GM21786 (cell line): ENCODE measurements at regions not wholly inside any gene's neighbourhood (a gene's known extent, or its start where the extent isn't known, plus 50 kb on each side); places are given as distances from the start of the nearest gene placed in this dataset.
"Not testable (repeated sequence)": the region's sequence is repeated elsewhere in the genome, so short reads cannot be mapped to it uniquely, and the experiment has no call there.

Source experiments
- ATAC-seq: cut with Tn5 transposase; IDR thresholded peaks from one replicate; pipeline ENCODE4 v1.9.1; 2021; ENCODE audit not compliant: unreplicated experiment

GRCh38 chr11:11220786-11221185 lies 132.3 kb downstream of the CSNK2A3 start:
- no peak for ATAC-seq

GRCh38 chr11:11218629-11218986 lies 134.4 kb downstream of the CSNK2A3 start:
- ATAC-seq: no peak

DNA sequence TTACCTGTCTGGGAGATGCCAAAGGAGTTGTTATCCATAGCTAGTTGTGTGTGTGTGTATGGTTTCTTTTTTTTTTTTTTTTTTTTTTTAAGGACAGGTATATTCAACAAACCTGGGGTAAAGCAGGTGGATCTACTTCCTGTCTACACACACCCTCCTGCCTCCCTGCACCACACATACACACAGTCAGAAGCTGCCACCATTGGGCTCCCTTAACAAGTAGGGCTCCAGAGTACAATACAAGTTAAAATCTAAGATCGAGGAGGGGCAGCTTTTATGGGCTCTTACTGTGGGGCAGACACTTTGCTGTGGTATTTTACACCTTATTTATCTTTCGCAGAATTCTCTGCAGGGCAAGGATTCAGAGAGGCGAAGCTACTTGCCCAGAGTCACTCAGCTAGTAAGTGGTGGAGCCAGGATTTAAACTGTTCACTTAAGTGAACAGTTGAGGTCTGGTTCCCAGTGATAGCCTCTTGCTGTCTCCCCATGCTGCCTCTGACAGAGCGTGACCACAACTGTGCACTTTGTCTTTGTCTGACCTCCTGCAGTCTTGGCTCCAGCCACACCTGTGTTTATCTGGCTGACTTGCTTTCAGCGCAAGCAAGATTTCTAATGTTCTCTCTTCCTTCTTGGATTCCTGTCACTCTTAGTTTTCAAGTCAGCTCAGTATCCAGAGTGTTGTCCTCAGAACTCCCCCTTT lies 135.0 kb downstream of the CSNK2A3 start:
- ATAC-seq: no peak

DNA sequence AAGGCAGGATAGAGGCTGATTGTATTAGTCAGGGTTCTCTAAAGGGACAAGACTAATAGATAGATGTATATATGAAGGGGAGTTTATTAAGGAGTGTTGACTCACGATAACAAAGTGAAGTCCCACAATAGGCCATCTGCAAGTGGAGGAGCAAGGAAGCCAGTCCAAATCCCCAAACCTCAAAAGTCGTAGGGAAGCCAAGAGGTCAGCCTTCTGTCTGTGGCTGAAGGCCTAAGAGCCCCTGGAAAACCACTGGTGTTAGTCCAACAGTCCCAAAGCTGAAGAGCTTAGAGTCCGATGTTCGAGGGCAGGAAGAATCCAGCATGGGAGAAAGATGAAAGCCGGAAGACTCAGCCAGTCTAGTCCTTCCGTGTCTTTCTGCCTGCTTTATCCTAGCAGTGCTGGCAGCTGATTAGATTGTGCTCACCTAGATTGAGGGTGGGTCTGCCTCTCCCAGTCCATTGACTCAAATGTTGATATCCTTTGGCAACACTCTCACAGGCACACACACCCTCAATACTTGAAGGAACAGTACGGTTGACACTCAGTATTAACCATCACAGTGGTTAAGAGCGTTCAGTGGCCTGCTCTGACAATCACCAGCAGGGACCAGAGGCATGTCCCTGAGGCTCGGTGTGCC lies 135.6 kb downstream of the CSNK2A3 start:
- no peak for ATAC-seq

- ATAC-seq: no peak
Measured at GRCh38 chr11:11215944-11216343, 137.1 kb downstream of the CSNK2A3 start.

DNA sequence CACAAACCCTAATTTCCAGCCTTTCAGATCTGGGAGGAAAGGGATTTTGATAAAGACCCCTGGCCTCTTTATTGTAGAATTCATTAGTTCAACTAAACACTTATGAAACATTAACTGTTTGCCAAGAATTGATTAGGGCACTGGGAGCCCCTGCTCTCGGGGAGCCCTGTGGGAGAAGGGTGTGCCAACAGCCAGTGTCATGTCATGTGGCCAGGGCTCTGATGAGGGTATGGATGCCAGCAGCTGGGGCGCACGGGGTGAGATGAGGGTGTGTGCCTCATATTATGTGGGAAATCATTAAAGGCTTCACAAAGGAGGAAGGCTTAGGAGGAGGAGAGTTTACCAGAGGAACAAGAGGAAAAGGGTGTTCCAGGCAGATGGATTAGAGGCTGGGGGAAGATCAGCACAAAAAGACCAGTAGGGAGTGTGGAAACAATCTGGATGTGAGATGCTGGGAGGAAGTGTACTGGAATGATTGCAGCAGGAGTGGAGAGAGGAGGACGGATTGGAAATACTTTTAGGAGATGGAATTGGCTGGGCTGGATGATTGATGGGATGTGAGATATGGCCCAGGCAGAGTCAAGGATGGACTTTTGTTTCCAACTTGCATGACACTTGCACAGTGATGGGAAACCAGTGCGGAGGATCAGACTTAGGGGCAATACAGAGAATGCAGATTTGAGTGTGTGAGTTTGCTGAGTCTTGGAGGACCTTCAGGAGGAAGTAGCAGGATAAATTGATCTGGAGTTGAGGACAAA lies 137.8 kb downstream of the CSNK2A3 start:
- no peak for ATAC-seq

- ATAC-seq: no peak
Measured at GRCh38 chr11:11213117-11213516, 139.9 kb downstream of the CSNK2A3 start.

DNA sequence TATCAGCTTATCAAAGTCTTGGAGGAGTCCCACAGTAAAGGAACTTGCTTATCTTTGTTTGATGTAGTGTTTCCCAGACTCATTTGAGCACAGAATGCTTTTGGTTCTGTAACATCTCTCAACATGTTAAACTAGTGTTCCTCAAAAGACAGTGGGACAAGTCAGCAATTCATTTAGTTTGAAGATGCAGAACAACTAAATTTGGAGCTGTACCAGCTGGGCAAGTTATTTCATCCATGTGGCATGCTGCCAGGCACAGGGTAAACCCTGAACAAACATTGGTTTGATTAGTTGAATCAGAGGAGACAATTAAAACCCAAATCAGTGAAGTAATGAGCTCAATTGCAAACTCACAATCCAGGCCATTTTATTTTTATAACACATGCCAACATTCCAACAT lies 141.2 kb downstream of the CSNK2A3 start:
- no peak for ATAC-seq

- ATAC-seq: no peak
Measured at GRCh38 chr11:11211186-11211585, 141.9 kb downstream of the CSNK2A3 start.

DNA sequence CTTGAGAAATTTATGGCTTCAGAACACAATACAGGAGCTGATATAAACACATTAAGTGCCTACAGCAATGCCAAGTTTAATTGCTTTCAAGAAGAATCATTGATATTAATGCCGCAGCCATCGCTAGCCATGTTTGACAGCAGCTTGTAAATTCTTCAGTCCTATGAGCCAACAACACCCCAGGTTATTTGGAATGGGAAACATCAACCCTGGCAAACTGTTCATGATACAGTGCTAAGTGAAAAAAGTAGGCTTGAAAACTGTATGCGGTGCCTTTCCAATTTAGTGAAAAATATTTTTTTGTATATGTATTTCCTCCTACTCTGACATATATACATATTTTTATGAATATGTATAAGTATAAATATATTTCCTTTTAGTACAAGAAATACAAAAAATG lies 142.6 kb downstream of the CSNK2A3 start:
- no peak for ATAC-seq

- ATAC-seq: no peak
Measured at GRCh38 chr11:11209967-11210366, 143.1 kb downstream of the CSNK2A3 start.

- ATAC-seq: no peak
Measured at GRCh38 chr11:11208994-11209393, 144.1 kb downstream of the CSNK2A3 start.

DNA sequence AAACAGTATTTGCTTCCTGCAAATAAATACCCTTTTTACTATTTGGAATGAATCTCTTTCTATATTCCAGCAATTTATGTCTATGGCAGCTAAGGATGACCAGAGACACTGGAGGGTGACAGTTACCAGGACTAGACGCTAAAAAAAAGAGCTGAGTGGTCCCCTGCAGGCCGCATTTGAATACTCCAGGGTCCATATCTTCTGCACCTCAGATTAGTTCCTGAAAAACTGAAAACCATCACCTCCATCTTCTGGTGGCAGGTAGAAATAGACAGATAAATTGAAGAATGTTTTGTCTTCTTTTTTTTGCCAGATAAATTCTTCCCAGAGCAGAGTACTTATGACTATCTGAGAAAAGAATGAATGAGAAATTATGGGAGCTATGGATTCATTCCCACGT lies 145.6 kb downstream of the CSNK2A3 start:
- ATAC-seq: no peak

GRCh38 chr11:11206484-11206883 lies 146.6 kb downstream of the CSNK2A3 start:
- ATAC-seq: no peak

GRCh38 chr11:11202885-11203284 lies 150.2 kb downstream of the CSNK2A3 start:
- ATAC-seq: no peak

DNA sequence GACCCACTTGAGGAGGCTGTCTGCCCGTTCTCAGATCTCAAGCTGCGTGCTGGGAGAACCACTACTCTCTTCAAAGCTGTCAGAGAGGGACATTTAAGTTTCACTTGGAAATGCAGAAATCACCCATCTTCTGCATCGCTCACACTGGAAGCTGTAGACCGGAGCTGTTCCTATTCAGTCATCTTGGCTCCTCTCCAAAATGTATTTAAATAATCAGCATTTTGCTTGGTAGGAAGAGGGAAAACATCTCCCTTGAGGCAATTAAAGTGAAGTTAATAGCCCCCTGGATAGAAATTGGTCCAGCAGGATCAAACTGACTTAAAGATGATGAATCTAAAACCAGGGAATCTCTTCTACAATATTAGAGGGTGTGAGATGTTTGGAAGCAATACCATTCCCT lies 151.7 kb downstream of the CSNK2A3 start:
- not testable (repeated sequence) for ATAC-seq

DNA sequence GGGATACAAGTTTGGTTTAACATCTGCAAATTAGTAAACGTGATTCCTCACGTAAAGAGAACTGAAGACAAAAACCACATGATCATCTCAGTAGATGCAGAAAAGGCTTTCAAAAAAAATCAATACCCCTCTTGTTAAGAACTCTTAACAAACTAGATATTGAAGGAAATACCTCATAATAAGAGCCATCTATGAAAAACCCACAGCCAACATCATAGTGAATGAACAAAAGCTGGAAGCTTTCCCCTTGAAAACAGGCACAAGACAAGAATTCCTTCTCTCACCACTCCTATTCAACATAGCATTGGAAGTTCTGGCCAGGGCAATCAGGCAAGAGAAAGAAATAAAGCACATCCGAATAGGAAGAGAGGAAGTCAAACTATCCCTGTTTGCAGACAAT lies 160.5 kb downstream of the CSNK2A3 start:
- no peak for ATAC-seq

- ATAC-seq: no peak
Measured at GRCh38 chr11:11189506-11189905, 163.5 kb downstream of the CSNK2A3 start.

DNA sequence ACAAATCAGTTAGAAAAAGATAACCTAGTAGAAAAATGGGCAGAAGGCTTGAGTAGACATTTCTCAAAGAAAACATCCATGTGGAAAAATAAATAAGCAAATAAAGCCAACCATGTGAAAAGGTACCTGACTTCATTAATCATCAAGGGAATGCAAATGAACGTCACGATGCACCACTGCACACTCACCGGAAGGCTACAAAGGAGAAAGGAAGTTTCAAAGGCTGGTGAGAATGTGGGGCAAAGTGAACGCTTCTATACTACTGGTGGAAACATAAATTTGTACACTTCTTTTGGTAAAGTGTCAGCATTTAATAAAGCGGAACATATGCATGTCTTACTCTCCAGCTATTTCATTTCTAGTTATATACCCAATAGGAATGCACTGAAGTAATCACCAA lies 166.8 kb downstream of the CSNK2A3 start:
- no peak for ATAC-seq

DNA sequence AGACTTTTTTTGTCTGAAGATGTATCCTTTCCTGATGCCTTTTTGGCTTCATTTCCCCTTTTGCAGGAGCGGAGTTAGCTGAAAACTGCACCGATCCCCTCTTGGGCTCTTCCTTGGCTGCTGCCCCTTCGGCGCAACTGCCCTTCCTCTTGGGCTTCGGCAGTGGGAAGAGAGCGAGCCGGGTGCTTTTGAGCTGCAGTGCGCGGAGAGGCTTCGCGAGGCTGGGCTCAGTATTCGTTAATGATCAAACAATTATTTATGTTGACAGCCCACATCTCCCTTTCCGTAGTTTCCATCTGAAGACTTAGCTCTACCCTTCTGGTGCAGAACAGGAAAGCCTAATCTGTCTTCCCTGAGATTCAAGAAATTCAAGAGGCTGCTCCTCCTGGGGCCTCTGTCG lies 170.8 kb downstream of the CSNK2A3 start:
- no peak for ATAC-seq

DNA sequence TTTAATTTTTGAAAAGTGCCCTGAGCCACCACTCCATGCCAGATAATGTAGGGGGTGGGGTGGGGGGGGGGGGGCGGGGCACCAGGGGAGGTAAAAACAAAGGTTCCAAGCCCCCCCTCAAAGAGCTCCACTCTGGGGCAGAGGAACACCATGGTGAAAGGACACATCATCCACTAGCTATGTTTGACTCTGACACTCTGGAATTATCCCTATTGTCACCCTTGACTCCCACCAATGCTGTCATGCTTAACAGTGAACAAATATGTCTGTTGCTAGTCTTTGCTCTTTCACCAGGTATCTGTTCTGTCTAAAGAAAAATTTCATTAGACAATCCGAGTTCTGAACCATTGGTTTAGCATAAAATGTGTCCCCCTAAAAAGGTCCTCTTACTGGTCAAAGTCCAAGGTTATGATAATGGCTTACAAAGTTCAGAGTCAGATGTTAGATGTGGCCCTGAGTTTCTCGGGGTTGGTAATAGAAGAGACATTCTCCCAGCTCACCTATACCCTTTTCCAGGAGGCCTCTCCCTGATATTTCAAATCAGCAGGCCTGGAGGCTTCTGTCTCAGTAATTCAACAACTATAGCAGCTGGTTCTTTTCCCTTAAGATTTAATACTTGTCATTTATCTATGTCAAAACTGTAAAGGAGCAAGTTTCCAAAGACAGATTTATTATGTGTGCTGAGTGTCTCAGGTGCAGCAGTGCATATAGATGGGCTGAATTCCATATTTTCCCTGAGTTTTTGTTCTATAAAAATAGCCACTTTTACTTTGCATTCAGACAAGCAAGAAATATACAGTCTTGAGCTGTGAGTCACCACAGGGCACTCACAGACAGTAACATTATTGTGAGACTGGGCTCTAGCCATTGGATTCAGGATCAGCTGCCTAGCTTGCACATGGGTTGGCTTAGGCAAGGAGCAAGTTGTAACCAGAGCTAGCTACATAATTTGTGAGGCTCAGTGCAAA lies 174.1 kb downstream of the CSNK2A3 start:
- no peak for ATAC-seq
